ENCODE measurements at regions not wholly inside any gene's neighbourhood (a gene's known extent, or its start where the extent isn't known, plus 50 kb on each side); places are given as distances from the start of the nearest gene placed in this dataset.

DNA sequence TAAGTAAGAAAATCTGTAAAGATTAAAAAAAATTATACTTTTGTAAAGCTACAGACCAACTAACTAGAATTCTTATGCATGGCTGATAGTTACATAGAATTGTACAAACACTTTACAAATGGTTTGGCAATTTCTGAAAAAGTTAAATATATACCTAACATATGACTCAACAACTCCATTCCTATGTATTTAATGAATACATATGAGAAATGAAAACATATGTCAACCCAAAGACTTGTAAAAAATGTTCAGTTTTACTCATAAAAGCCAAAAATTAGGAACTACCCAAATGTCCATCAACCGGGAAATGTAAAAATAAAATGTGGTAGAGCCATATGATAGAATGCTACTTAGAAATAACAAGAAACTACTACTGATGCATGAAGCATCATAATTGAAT, 152.6 kb upstream of the NRG3 start:
- no peak for TF ChIP-seq EZH2phosphoT487 (conservative IDR thresholded peaks at IDR 0.05; ENCODE audit: low read length)
- TF ChIP-seq, protein P1, sequence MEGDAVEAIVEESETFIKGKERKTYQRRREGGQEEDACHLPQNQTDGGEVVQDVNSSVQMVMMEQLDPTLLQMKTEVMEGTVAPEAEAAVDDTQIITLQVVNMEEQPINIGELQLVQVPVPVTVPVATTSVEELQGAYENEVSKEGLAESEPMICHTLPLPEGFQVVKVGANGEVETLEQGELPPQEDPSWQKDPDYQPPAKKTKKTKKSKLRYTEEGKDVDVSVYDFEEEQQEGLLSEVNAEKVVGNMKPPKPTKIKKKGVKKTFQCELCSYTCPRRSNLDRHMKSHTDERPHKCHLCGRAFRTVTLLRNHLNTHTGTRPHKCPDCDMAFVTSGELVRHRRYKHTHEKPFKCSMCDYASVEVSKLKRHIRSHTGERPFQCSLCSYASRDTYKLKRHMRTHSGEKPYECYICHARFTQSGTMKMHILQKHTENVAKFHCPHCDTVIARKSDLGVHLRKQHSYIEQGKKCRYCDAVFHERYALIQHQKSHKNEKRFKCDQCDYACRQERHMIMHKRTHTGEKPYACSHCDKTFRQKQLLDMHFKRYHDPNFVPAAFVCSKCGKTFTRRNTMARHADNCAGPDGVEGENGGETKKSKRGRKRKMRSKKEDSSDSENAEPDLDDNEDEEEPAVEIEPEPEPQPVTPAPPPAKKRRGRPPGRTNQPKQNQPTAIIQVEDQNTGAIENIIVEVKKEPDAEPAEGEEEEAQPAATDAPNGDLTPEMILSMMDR (IDR thresholded peaks at IDR 0.05; ENCODE audit: insufficient read depth, low read length, poor library complexity, severe bottlenecking) = no peak

All from SU-DHL-6 (cell line).